ENCODE measurements at regions not wholly inside any gene's neighbourhood (a gene's known extent, or its start where the extent isn't known, plus 50 kb on each side); places are given as distances from the start of the nearest gene placed in this dataset.

DNA sequence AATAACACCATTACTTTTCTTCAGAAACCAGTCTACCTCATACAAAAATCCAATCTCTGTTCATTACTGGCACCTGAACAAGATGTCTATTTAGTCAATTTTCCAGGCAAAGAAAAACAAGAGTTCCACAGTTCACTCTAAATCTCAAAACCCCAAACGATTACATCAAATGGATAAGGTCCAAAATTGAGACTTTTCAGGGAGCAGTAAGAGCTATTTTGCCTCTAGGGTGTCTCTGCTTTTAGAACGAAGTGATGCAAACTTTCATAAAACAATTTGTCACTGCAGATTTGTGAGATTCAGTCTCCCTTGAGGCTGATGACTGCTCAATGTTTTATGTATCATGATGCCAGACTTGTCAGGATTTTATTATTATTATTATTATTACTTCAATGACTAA lies 937.0 kb upstream of the PHF14 start:
- Mint-ChIP-seq H3K9me3 (no peaks in the 10 kb centered on the region), H3K36me3 (ENCODE audit: insufficient read depth in 1 of 3, low read depth in 3 of 3) (no peaks in the 10 kb centered on the region), H3K27me3 (ENCODE audit: low read depth) (no peaks in the 10 kb centered on the region), H3K4me3 (no peak overlapping the region), H3K4me1 (peaks cover 7 to 10% of the 10 kb centered on the region in 2 experiments), H3K27ac (no peak overlapping the region)
- Histone ChIP-seq H3K27me3 (ENCODE audit: insufficient read depth, low read length) (no peaks in the 10 kb centered on the region), H3K4me1 (ENCODE audit: insufficient read depth, low read length) (peaks cover 5% of the 10 kb centered on the region; the same call in 1 of the 2 replicates), H3K79me1 (ENCODE audit: insufficient read depth, low read depth, low read length, poor library complexity, severe bottlenecking) (no peaks in the 10 kb centered on the region), H2AFZ (ENCODE audit: low read length) (no peak overlapping the region), H3K9ac (ENCODE audit: extremely low read depth, insufficient read length, low read length) (no peak overlapping the region), H2AK5ac (ENCODE audit: insufficient read length, low read length) (no peak overlapping the region), H4K8ac (replicated peaks; ENCODE audit: insufficient read length, low read depth, low read length) (no peak overlapping the region), H2BK15ac (ENCODE audit: low read depth, low read length) (no peak overlapping the region), H3K4me2 (ENCODE audit: insufficient read depth, insufficient read length, low read length) (no peak overlapping the region), H3K79me2 (ENCODE audit: insufficient read depth, low read length) (no peaks in the 10 kb centered on the region), H3T11ph (ENCODE audit: low read length) (no peak overlapping the region), H3K9me3 (ENCODE audit: control insufficient read depth, low read depth, low read length) (no peaks in the 10 kb centered on the region), H2BK5ac (ENCODE audit: insufficient read length, low read length) (no peak overlapping the region), H4K91ac (ENCODE audit: insufficient read length, low read depth, low read length) (no peak overlapping the region), H4K20me1 (ENCODE audit: control insufficient read depth, insufficient read depth, insufficient read length) (no peaks in the 10 kb centered on the region), H3K14ac (ENCODE audit: insufficient read depth, low read length) (no peak overlapping the region), H3K18ac (ENCODE audit: insufficient read length, low read depth, low read length) (no peak overlapping the region), H3K23me2 (ENCODE audit: insufficient read length, low read depth, low read length, poor library complexity, severe bottlenecking) (no peaks in the 10 kb centered on the region), H3K27ac (ENCODE audit: insufficient read length, low read depth, low read length) (no peak overlapping the region), H3K23ac (ENCODE audit: insufficient read length, low read depth, low read length) (no peak overlapping the region), H3K4ac (ENCODE audit: low read depth, low read length) (no peak overlapping the region), H2BK120ac (ENCODE audit: low read depth, low read length, poor library complexity, severe bottlenecking) (no peak overlapping the region), H2BK20ac (ENCODE audit: low read depth, low read length, poor library complexity, severe bottlenecking) (no peak overlapping the region), H2BK12ac (ENCODE audit: insufficient read length, low read depth, low read length) (no peak overlapping the region), H3K56ac (ENCODE audit: insufficient read length, low read depth, low read length) (no peak overlapping the region), H4K5ac (ENCODE audit: insufficient read length, low read depth, low read length) (no peak overlapping the region)
- no CpG with 5 or more reads among the region's 2 CpGs for WGBS (ENCODE audit: extremely low coverage, insufficient read length, low lambda C conversion rate)
- DNase-seq: no peak
- TF ChIP-seq, protein P1, sequence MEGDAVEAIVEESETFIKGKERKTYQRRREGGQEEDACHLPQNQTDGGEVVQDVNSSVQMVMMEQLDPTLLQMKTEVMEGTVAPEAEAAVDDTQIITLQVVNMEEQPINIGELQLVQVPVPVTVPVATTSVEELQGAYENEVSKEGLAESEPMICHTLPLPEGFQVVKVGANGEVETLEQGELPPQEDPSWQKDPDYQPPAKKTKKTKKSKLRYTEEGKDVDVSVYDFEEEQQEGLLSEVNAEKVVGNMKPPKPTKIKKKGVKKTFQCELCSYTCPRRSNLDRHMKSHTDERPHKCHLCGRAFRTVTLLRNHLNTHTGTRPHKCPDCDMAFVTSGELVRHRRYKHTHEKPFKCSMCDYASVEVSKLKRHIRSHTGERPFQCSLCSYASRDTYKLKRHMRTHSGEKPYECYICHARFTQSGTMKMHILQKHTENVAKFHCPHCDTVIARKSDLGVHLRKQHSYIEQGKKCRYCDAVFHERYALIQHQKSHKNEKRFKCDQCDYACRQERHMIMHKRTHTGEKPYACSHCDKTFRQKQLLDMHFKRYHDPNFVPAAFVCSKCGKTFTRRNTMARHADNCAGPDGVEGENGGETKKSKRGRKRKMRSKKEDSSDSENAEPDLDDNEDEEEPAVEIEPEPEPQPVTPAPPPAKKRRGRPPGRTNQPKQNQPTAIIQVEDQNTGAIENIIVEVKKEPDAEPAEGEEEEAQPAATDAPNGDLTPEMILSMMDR (conservative IDR thresholded peaks at IDR 0.05): no peak

Measured in H9 (cell line).